A549 (cell line): ENCODE measurements at regions not wholly inside any gene's neighbourhood (a gene's known extent, or its start where the extent isn't known, plus 50 kb on each side); places are given as distances from the start of the nearest gene placed in this dataset.

Experiments used
- CBX2 ChIP-seq: fragments of 200-600 bp; sonication (generic); IDR thresholded peaks from 2 replicates; pipeline ENCODE4 v1.6.1; 2016; ENCODE audit warnings: low read depth, mild to moderate bottlenecking, borderline replicate concordance
- CEBPB ChIP-seq, 2 experiments: fragments of >200 bp in 1 of 2; sonication (Bioruptor Twin) in 1 of 2; formaldehyde crosslinking in 1 of 2; IDR thresholded peaks; 2 replicates each; pipeline ENCODE4 v1.6.1; 2012 to 2016
- ESRRA ChIP-seq: fragments of 150-350 bp; IDR thresholded peaks from 2 replicates; pipeline ENCODE4 v1.6.1; 2014; ENCODE audit warnings: mild to moderate bottlenecking, low read length, borderline replicate concordance
- HOXB5 ChIP-seq: fragments of 250-450 bp; sonication (Bioruptor Pico); IDR thresholded peaks from 2 replicates; pipeline ENCODE4 v1.5.0; 2020; ENCODE audit warnings: mild to moderate bottlenecking, moderate library complexity
- JUN ChIP-seq, 2 experiments: fragments of >200 bp; sonication (Bioruptor Twin); formaldehyde crosslinking; IDR thresholded peaks; 2 replicates in 1 of 2; 3 replicates in 1 of 2; pipeline ENCODE4 v1.6.1; 2016 to 2017
- MAFK ChIP-seq: fragments of 450-650 bp; IDR thresholded peaks from 2 replicates; pipeline ENCODE4 v1.6.1; 2014; ENCODE audit not compliant: partially characterized antibody
- POLR2A ChIP-seq: IDR thresholded peaks from 2 replicates; pipeline ENCODE4 v1.6.1; 2012; ENCODE audit warnings: mild to moderate bottlenecking, low read length
- POLR2AphosphoS2 ChIP-seq: conservative IDR thresholded peaks from 2 replicates; pipeline ENCODE4 v1.6.1; 2012; ENCODE audit warnings: low read length, improper control_type of control experiment, inconsistent platforms
- TF ChIP-seq, protein P1 (sequence below): fragments of >200 bp; sonication (Bioruptor Twin); formaldehyde crosslinking; IDR thresholded peaks from 3 replicates; pipeline ENCODE4 v1.5.1; 2016
- TF ChIP-seq, protein P2 (sequence below): IDR thresholded peaks from 2 replicates; pipeline ENCODE4 v1.6.1; 2012

DNA sequence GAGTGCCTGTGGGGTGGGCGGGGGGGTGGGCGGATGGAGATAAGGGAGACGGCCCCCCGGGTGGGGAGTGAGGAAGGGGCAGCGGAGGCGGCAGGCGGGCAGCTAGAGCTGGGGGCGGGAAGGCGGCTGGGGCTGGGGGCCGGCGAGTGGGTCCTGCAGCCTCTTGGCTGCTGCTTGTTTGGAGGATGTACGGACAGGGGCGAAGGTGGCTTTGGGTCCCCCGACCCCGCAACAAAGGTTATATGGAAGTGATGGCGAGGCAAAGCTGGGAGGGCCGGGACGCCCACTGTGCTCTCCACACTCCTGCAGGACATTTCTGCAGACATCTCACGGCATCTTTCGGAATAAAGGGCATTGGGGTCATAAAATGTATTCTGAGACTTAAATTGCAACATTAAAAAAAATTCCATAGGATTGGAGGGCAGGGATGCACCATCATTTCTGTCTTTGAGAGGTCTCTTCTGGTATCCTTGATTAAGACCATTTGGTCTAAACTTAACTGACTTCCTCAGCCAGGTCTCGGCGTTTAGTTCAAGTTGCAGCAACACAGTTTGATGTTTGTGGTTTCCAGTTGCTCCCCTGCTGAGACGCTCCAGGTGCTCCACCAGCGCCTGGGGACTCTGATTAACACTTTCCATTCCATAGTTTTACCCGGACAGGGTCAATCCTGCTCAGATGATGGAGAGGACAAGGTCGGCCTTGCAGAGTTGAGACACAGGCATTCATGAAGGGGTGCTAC is 101.6 kb upstream of the SSBP2 start:
- TF ChIP-seq, protein P1, sequence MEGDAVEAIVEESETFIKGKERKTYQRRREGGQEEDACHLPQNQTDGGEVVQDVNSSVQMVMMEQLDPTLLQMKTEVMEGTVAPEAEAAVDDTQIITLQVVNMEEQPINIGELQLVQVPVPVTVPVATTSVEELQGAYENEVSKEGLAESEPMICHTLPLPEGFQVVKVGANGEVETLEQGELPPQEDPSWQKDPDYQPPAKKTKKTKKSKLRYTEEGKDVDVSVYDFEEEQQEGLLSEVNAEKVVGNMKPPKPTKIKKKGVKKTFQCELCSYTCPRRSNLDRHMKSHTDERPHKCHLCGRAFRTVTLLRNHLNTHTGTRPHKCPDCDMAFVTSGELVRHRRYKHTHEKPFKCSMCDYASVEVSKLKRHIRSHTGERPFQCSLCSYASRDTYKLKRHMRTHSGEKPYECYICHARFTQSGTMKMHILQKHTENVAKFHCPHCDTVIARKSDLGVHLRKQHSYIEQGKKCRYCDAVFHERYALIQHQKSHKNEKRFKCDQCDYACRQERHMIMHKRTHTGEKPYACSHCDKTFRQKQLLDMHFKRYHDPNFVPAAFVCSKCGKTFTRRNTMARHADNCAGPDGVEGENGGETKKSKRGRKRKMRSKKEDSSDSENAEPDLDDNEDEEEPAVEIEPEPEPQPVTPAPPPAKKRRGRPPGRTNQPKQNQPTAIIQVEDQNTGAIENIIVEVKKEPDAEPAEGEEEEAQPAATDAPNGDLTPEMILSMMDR: no peak
- TF ChIP-seq, protein P2, sequence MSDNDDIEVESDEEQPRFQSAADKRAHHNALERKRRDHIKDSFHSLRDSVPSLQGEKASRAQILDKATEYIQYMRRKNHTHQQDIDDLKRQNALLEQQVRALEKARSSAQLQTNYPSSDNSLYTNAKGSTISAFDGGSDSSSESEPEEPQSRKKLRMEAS: no peak
- TF ChIP-seq POLR2A (0 out of 2 replicates have a peak, but pooled peaks have one; percentile 13), JUN (IDR thresholded peaks at IDR 0.05) (no peak), ESRRA (no peak), MAFK (no peak), CEBPB (IDR thresholded peaks at IDR 0.05) (no peak), HOXB5 (CRISPR knock-in tag) (no peak), CBX2 (no peak), POLR2AphosphoS2 (no peak)
